B cell (primary cell): ENCODE measurements at regions not wholly inside any gene's neighbourhood (a gene's known extent, or its start where the extent isn't known, plus 50 kb on each side); places are given as distances from the start of the nearest gene placed in this dataset.

ENCODE experiments used
- ATAC-seq: fragments of 200-7000 bp; cut with Tn5 transposase; one replicate; pipeline ENCODE4 v1.10.0; 2021; ENCODE audit warnings: low read depth, mild to moderate bottlenecking, moderate number of reproducible peaks, moderate library complexity
- CTCF ChIA-PET: fragments of 350-600 bp; sonication (Branson Sonifier 250); formaldehyde crosslinking; loops from one replicate; lab custom pipeline; 2021; ENCODE audit warnings: antibody characterized with exemption, inconsistent platforms; lab: Charles Lee
- POLR2A ChIA-PET: fragments of 350-600 bp; sonication (Branson Sonifier 250); formaldehyde crosslinking; loops from one replicate; lab custom pipeline; 2021; ENCODE audit warnings: antibody characterized with exemption; lab: Charles Lee
- DNase-seq: peaks from one replicate; pipeline ENCODE4 v3.0.0; 2013
- H2AFZ ChIP-seq: 2 replicates; pipeline ENCODE4 v1.6.1; 2012; ENCODE audit warnings: mild to moderate bottlenecking, low read depth, low read length; ENCODE audit not compliant: insufficient read depth, poor library complexity, severe bottlenecking
- H3K27ac ChIP-seq, 2 donors: 1 replicate in 1 of 2; 2 replicates in 1 of 2; pipeline ENCODE4 v1.5.1; 2012 to 2013; ENCODE audit warnings: low read length in 2 of 2, mild to moderate bottlenecking in 2 of 2, moderate library complexity in 1 of 2
- H3K27me3 ChIP-seq, 4 experiments: fragments of 200-600 bp in 1 of 4; sonication (generic) in 1 of 4; replicated peaks in 1 of 4; 1 replicate in 2 of 4; 2 replicates in 2 of 4; pipeline versions ENCODE4 v1.6.1 to v1.7.0; 2013 to 2016; ENCODE audit warnings: low read length in 3 of 4, mild to moderate bottlenecking in 2 of 4, mixed read lengths in 1 of 4, moderate library complexity in 1 of 4; ENCODE audit not compliant: insufficient read depth in 4 of 4, control insufficient read depth in 3 of 4; ENCODE audit errors: control extremely low read depth in 1 of 4
- H3K36me3 ChIP-seq, 2 experiments: replicated peaks in 1 of 2; 1 replicate in 1 of 2; 2 replicates in 1 of 2; pipeline versions ENCODE4 v1.6.1 to v1.7.1; 2013; ENCODE audit warnings: low read length in 1 of 2; ENCODE audit not compliant: insufficient read depth in 2 of 2, control insufficient read depth in 1 of 2; ENCODE audit errors: control extremely low read depth in 1 of 2, extremely low read depth in 1 of 2
- H3K4me1 ChIP-seq, 2 donors: fragments of 200-600 bp in 1 of 2; sonication (generic) in 1 of 2; 1 replicate in 1 of 2; 2 replicates in 1 of 2; pipeline versions ENCODE4 v1.5.1 to v1.6.1; 2013 to 2017; ENCODE audit warnings: low read length in 2 of 2; ENCODE audit not compliant: control insufficient read depth in 2 of 2, insufficient read depth in 2 of 2
- H3K4me2 ChIP-seq: replicated peaks from 2 replicates; pipeline ENCODE3; 2012; ENCODE audit warnings: mild to moderate bottlenecking, low read depth, low read length; ENCODE audit not compliant: poor library complexity, severe bottlenecking
- H3K4me3 ChIP-seq, 5 experiments: fragments of 200-600 bp in 1 of 5; sonication (generic) in 1 of 5; 1 replicate in 3 of 5; 2 replicates in 2 of 5; pipeline versions ENCODE4 v1.5.1 to v1.7.0; 2011 to 2016; ENCODE audit warnings: low read length in 4 of 5, mild to moderate bottlenecking in 4 of 5, low read depth in 2 of 5, control low read depth in 1 of 5, moderate library complexity in 1 of 5; ENCODE audit not compliant: insufficient read depth in 1 of 5; ENCODE audit errors: control extremely low read depth in 1 of 5, extremely low read depth in 1 of 5
- H3K79me2 ChIP-seq: fragments of 200-600 bp; sonication (generic); one replicate; pipeline ENCODE4 v1.6.0; 2016; ENCODE audit warnings: low read length; ENCODE audit not compliant: control insufficient read depth, insufficient read depth
- H3K9ac ChIP-seq: fragments of 200-600 bp; sonication (generic); 2 replicates; pipeline ENCODE4 v1.6.1; 2017; ENCODE audit warnings: mild to moderate bottlenecking, low read length, moderate library complexity
- H3K9me3 ChIP-seq, 3 donors: one replicate each; pipeline versions ENCODE4 v1.6.1 to v1.7.1; 2013; ENCODE audit warnings: low read length in 2 of 3; ENCODE audit not compliant: control insufficient read depth in 2 of 3, insufficient read depth in 1 of 3; ENCODE audit errors: control extremely low read depth in 1 of 3
- H4K20me1 ChIP-seq: 2 replicates; pipeline ENCODE4 v1.6.0; 2012; ENCODE audit warnings: mild to moderate bottlenecking, low read length; ENCODE audit not compliant: insufficient read depth, control insufficient read depth, poor library complexity, severe bottlenecking
- H3K27ac Mint-ChIP-seq: one replicate; pipeline ENCODE4 v1.8.0; 2021; ENCODE audit warnings: mixed read lengths
- H3K27me3 Mint-ChIP-seq: one replicate; pipeline ENCODE4 v1.8.0; 2021; ENCODE audit warnings: mixed read lengths
- H3K4me1 Mint-ChIP-seq: one replicate; pipeline ENCODE4 v1.8.0; 2021; ENCODE audit warnings: mixed read lengths
- H3K4me3 Mint-ChIP-seq: one replicate; pipeline ENCODE4 v1.8.0; 2021; ENCODE audit warnings: mixed read lengths
- H3K9me3 Mint-ChIP-seq: one replicate; pipeline ENCODE4 v1.8.0; 2022; ENCODE audit warnings: mixed read lengths; ENCODE audit not compliant: insufficient read depth
- EZH2 ChIP-seq: IDR thresholded peaks from 2 replicates; pipeline ENCODE4 v1.6.1; 2012; ENCODE audit warnings: borderline replicate concordance, low read depth, mild to moderate bottlenecking, moderate library complexity, low read length; ENCODE audit not compliant: insufficient read depth, poor library complexity, severe bottlenecking
- WGBS: methylation state at CpG from one replicate; pipeline ENCODE4 v1.1.5; 2013; ENCODE audit warnings: missing lambda C conversion rate; ENCODE audit not compliant: insufficient coverage; 5-methylcytosine and 5-hydroxymethylcytosine counted together
- intact Hi-C: fragments of 100-400 bp; cut with micrococcal nuclease; formaldehyde crosslinking; loops from one replicate; pipeline ENCODE4 v1.10.0; 2022
- TF ChIP-seq, protein P1 (sequence below): fragments of 200-600 bp; IDR thresholded peaks from one replicate; pipeline ENCODE4 v1.8.0; 2022; ENCODE audit warnings: antibody characterized with exemption, mild to moderate bottlenecking

DNA sequence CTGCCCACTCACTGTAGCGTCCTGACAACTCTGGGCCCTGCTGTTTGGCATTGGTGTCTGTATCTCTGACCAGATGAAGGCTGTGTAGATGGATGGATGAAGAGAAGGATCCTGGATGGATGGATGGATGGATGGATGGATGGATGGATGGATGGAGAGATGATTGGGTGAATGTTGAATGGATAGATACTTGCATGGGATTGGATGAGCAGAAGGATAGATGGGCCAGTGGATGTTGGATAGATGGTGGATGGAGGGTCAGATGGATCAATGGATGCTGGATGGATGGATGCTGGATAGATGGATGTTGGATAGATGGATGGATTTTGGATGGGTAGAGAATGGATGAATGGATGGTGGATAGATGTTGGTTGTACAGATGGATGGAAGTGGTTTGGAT, 179.6 kb upstream of the GSE1 start:
- intact Hi-C loops = no loop called here
- POLR2A ChIA-PET = no interaction called here
- no peaks in the 10 kb centered on the region for H3K9me3 Mint-ChIP-seq

DNA sequence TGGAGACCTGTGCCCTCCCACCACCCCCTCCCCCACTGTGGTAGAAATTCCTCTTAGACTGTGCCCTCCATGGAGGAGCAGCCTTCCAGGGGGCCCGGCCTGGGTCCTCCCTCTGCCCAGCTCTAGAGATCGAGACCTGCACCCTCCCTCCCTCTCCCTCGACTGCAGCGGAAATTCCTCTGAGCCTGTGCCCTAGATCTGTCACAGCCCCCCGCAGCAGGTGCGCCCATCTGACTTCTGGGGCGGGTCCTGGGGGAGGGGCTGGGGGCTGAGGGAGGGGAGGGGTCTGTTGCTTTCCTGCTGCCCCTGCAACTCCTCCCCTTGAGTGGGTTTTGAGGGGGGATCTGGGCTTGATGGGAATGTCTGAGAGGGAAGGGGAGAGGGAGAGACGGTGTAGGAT, 177.8 kb upstream of the GSE1 start:
- no peaks in the 10 kb centered on the region for H3K9me3 Mint-ChIP-seq
- Histone ChIP-seq H3K9me3 (no peaks in the 10 kb centered on the region), H3K27me3 (no peaks in the 10 kb centered on the region), H3K4me3 (no peak overlapping the region), H3K36me3 (no peaks in the 10 kb centered on the region), H3K4me2 (no peak overlapping the region), H4K20me1 (no peaks in the 10 kb centered on the region), H3K4me1 (no peaks in the 10 kb centered on the region), H3K9ac (no peak overlapping the region), H3K79me2 (no peaks in the 10 kb centered on the region), H2AFZ (no peak overlapping the region), H3K27ac (no peak overlapping the region)
- 81% methylated on average over 3 of the region's 8 CpGs for WGBS
- ChIA-PET POLR2A (no interaction called here), CTCF (no interaction called here)
- TF ChIP-seq EZH2 = no peak
- TF ChIP-seq, protein P1, sequence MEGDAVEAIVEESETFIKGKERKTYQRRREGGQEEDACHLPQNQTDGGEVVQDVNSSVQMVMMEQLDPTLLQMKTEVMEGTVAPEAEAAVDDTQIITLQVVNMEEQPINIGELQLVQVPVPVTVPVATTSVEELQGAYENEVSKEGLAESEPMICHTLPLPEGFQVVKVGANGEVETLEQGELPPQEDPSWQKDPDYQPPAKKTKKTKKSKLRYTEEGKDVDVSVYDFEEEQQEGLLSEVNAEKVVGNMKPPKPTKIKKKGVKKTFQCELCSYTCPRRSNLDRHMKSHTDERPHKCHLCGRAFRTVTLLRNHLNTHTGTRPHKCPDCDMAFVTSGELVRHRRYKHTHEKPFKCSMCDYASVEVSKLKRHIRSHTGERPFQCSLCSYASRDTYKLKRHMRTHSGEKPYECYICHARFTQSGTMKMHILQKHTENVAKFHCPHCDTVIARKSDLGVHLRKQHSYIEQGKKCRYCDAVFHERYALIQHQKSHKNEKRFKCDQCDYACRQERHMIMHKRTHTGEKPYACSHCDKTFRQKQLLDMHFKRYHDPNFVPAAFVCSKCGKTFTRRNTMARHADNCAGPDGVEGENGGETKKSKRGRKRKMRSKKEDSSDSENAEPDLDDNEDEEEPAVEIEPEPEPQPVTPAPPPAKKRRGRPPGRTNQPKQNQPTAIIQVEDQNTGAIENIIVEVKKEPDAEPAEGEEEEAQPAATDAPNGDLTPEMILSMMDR = no peak
- no peak overlapping the region for H3K27ac Mint-ChIP-seq
- DNase-seq (no peak), ATAC-seq (no peak)
- peaks cover 10% of the 10 kb centered on the region for H3K27me3 Mint-ChIP-seq
- no peak overlapping the region for H3K4me3 Mint-ChIP-seq
- no peaks in the 10 kb centered on the region for H3K4me1 Mint-ChIP-seq
- intact Hi-C loops = no loop called here

More for the DNA sequence above, 179.6 kb upstream of the GSE1 start:
- no peaks in the 10 kb centered on the region for H3K36me3 ChIP-seq
- DNase-seq (no peak), ATAC-seq (no peak)
- WGBS = 83% methylated on average over 1 of the region's 1 CpG
- H3K4me1 ChIP-seq = no peaks in the 10 kb centered on the region
- CTCF ChIA-PET = interaction anchor here (1.4 kb wide), 1 partner anchor 183 kb away, joined by 3 read pairs; no protein-coding TSS in a partner anchor
- Mint-ChIP-seq H3K4me3 (no peak overlapping the region), H3K27ac (no peak overlapping the region), H3K4me1 (no peaks in the 10 kb centered on the region), H3K27me3 (peaks cover 17% of the 10 kb centered on the region)
- no peak overlapping the region for H3K27ac ChIP-seq
- no peaks in the 10 kb centered on the region for H3K9me3 ChIP-seq
- no peak for TF ChIP-seq EZH2
- TF ChIP-seq, protein P1 = no peak
- no peaks in the 10 kb centered on the region for H4K20me1 ChIP-seq
- no peak overlapping the region for H2AFZ ChIP-seq
- H3K27me3 ChIP-seq = peaks cover 0 to 2% (median 0%) of the 10 kb centered on the region in 4 experiments
- no peaks in the 10 kb centered on the region for H3K79me2 ChIP-seq
- H3K9ac ChIP-seq = no peak overlapping the region
- no peak overlapping the region for H3K4me3 ChIP-seq
- no peak overlapping the region for H3K4me2 ChIP-seq
